ENCODE measurements at regions not wholly inside any gene's neighbourhood (a gene's known extent, or its start where the extent isn't known, plus 50 kb on each side); places are given as distances from the start of the nearest gene placed in this dataset.

DNA sequence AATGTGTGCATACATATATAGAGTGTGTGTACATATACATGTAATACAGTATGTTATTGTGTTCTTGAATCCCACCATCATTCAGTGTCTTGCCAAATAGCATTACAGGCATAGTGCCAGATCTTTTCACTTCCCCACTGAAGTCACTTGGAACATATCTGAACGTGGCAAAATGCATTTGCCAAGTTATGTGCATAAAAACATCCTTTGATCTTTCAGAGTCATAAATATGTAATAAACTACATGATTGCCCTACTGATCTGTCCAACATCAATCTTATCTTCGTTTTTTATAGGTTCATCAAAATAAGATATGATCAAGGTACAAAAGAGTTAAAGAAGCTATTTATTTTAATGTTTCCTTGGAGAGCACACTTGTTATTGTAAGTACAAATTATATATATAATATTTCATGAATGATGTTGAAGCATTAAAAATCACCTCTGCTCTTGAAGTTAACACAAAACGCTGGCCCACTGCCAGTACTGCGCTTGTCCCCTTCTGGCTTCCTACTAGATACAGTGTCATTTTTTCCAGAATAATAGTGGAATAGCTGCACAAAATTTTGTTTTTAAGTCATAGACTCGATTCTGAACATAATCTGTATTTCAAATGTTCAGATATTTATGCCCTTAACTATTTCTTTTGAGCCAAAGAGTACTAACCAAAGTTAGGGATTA, 549.5 kb upstream of the ARRDC4 start:
- no peak for DNase-seq

DNA sequence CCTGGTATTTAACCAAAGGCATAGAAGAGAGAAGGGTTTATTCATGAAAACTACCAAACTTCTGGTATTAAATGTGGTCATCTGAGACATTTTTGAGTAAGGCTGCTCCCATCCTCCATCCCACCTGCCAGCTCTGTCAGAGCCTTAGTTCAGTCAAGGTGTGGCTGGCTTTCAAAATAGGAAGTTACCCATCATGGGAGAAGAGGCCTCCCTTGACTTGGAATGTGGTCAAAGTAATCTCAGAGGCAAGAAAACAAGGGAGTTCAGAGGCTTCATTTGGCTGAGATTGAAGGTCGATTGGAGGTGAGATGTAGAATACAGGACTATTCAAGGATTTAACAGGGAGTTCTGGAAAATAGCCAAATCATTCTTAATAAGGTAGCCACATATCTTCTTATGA, 540.4 kb upstream of the ARRDC4 start:
- DNase-seq = no peak

- no peak for DNase-seq
Observed at GRCh38 chr15:97425596-97425995, 534.9 kb upstream of the ARRDC4 start.

GRCh38 chr15:97443101-97443500, 517.4 kb upstream of the ARRDC4 start:
- no peak for DNase-seq

DNA sequence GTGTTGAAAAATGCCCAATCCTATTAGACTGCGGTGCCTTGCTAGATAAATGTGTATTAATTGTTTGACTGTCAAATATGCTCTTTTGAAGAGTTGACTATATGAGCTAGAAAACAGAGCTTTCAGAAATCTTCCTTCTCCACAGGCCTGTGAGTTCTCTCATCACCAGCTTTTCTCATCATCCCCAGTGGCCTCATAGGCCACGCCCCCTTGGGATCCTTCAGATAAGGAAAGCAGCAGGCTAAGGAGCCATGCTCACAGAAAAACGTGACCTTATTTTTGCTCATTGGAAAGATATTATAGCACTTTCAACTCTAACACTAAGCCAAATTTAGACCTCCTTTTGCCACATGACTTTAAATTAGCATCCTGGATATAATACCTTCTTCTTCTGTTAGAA, 514.4 kb upstream of the ARRDC4 start:
- DNase-seq = no peak

DNA sequence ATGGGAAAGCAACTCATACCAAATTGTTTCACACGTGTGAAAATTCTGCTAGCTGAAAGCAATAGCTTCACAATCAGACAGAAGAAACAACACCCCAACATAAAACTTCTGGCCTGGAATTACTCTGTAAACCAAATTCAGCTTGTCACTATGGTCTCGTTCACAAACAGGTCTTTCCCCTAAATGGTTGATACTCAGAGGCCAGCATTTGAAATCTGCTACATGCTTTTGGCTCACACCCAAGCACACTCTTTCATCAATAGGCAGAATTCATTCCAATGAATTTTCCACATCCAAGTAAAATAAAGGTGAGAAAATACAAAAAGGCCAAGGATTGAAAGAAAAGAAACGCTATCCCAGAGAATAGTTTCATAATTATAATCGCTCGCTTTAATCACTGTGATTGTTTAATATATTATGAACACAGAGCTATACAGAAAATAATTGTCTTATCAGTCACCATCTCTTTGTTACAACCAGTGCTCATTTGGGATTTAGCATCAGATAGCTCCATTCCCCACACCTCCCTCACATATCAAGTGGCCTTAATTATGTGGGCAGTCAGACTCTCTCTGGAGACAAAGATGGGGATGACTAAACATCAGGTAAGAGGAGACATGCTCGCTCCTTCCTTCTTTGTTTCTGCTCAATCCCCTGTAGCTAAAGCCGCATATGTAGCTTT, 503.8 kb upstream of the ARRDC4 start:
- DNase-seq = no peak

GRCh38 chr15:97457203-97457847, 503.2 kb upstream of the ARRDC4 start:
- DNase-seq = no peak

DNA sequence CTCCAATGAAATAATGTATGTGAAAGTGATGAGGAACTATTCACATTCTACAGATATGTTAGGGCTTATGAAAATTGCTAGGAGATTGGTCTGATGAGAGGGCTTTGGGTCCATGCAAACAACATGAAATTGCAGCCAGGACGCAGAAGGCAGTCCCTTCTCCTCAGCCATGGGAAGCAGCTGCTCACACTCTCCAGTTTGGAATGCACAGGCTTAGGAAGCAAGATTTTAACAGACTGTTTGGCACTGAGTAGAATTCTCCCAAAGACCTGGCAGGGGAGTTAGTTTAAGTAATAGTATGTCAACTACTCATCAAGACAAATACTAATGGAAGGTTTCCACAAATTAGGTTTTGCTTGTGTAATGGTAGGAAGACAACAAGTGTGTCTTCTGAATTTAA, 500.7 kb upstream of the ARRDC4 start:
- DNase-seq = no peak

DNA sequence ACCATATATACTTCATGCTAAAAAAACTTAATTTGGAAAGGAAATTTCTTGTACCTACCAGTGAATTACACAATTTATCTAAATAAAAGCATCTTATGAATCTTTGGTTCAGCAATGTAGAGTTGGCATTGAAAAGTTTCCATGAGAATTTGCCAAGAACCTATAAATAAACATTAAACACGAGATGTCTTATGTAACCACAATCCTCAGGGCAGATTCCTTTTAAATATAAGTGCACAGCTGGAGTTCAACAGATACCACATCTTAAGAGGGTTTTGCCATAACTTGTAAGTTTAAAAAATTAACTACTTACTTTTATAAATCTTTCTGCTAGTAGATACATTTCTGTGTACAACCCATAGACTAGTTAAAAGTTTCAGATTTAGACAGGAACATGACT, 499.3 kb upstream of the ARRDC4 start:
- no peak for DNase-seq

- no peak for DNase-seq
Observed at GRCh38 chr15:97463696-97464095, 496.8 kb upstream of the ARRDC4 start.

DNA sequence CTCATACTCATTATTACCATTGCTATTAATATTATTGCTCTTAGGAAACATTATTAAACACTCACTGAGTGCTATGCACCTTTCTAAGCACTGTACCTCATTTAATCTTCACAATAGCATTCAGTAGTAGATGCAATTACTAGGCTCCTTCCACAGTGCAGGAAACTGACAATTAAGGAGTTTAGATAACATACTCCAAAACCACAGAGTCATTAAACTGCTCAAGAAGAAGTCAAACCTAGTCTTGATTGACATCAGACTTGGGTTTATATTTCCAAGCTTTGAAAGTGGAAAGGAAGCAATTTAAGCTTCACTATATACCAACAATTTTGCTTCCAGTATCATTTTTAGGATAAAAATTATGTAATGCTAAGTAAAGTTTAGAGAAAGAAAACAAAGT, 490.1 kb upstream of the ARRDC4 start:
- no peak for DNase-seq

DNA sequence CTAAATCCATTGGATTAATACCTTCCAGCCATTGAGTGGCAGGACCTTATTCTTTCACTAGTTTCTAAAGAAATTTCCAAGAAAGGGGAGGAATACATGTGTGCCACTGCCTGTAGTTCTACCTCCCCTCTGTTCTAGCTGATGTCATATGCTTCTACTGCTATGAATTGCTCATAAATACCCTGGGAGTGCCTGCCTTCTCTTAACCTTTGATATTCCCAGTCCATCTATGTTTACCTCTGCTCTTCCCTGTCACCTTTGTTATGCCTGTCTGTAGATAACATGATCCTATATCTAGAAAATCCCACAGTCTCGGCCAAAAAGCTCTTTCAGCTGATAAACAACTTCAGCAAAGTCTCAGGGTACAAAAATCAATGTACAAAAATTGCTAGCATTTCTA, 486.9 kb upstream of the ARRDC4 start:
- no peak for DNase-seq

DNA sequence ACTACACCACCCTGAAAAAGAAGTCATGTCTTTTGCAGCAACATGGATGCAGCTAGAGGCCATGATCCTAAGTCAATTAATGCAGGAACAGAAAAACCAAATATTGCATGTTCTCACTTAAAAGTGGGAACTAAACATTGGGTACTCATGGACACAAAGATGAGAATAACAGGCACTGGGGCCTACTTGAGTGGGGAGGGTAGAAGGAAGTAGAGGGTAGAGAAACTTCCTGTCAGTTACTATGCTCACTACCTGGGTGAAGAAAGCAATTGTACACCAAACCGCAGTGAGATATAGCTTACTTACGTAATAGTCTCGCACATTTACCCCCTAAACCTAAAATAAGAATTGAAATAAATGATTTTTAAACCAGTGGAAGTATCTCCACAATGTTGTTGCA, 480.5 kb upstream of the ARRDC4 start:
- DNase-seq = no peak

- DNase-seq = no peak
Observed at GRCh38 chr15:97482521-97482920, 478.0 kb upstream of the ARRDC4 start.

DNA sequence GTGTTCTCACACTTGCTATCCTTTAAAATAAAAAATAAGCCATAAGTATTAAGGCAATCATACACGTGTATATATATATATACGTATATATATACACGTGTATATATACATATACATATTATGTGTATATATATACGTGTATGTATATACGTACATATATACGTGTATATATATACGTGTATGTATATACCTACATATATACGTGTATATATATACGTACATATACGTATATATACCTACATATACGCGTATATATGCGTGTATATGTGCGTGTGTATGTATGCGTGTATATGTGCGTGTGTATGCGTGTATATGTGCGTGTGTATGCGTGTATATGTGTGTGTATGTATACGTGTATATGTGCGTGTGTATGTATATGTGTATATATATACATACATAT, 477.3 kb upstream of the ARRDC4 start:
- DNase-seq = no peak

- DNase-seq = no peak
Observed at GRCh38 chr15:97490429-97490828, 470.1 kb upstream of the ARRDC4 start.

DNA sequence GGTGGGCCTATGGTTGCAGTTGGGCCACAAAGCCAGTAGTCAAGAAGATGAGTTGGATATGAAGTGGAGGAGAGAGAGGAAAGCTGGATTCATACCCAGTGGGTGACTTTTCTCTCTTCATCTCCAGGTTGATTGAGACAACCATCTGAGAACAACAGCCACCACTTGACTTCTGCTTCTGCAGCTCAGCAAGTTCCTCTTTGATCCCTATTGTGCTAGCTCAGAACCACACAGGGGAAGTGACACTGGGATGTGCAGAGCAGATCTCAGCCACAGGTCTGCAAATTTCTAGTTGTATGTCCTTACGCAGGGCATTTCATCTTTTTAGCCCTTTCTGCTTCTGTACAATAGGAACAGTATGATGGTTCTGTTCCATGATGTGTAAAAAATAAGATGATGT, 459.2 kb upstream of the ARRDC4 start:
- no peak for DNase-seq

DNA sequence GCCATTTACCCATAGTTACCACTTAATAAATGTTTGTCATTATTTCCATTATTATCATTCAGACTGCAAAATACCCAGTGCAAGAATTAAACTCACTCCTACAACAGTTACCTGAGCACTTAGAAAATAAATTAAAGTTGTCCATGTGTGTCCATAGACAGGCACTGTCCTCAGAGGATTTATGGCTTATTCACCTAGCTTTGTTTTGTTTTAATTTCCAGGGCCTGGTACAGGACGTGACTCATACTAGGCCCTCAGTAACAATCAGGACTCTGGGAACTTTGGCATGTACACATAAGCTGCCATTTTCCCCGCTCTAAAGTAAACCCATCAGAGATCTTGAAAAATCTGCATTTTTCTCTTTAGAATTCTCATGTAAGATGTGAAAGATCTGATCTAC, 458.5 kb upstream of the ARRDC4 start:
- no peak for DNase-seq

- no peak for DNase-seq
Observed at GRCh38 chr15:97504031-97504792, 456.3 kb upstream of the ARRDC4 start.

GRCh38 chr15:97517737-97518136, 442.8 kb upstream of the ARRDC4 start:
- no peak for DNase-seq

DNA sequence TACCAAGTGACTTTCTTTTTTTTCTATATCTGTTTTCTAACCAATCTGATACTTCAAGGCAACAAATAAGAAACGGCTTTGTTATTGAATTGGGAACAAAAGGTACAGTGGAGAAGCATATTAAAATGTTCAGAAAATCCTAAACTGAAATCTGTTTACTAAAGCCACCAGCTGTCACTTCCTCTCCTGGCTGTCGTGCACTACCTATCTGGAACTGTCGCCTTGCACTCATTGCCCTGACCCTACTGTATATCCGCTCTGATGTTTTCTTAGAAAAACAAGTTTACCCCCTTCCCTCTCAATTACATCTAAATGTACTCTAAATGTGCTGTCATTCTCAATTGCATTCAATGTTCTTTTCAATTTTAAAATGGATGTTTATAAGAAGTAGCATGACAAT, 439.8 kb upstream of the ARRDC4 start:
- no peak for DNase-seq

DNA sequence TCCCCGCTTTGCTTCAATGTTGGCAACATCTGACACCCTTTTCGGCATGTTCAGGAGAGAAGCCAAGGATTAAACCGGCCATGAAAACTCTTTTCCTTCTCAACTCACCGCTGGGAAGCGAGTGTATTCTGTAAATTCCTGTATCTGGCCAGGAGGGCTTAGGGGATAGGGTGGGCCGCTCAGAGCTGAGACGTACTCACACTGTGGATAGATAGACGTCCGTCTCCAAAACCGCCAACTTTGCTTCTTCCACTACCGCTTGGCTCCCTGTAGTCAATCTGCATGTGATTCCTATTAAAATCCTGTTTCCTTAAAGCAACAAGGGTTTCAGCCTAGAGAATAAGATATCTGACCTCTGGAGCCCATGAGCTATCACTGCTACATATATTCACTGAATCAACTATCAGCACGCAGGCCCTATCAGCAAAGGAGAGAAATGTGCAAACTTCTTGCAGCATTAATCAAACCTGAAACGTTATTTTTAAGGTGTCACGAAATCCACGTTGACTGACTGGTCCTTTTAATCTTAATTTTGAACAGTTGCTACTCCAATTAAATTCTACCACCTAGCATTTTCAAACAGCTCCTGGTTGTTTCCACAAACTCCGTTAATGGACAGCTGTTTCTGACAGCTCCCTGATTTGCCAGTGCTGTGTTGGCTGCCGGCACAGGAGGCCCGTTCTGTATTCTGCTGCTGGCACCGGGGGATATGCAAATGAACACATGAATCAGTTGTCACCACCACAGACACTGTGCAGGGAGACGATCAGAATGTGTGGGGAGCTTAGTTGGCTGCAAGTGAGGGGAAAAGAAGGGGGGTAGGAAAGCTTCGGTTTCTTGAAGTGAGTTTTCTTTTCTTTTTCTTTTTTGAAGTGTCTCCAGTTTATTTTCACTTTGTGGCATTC, 438.9 kb upstream of the ARRDC4 start:
- DNase-seq = no peak

DNA sequence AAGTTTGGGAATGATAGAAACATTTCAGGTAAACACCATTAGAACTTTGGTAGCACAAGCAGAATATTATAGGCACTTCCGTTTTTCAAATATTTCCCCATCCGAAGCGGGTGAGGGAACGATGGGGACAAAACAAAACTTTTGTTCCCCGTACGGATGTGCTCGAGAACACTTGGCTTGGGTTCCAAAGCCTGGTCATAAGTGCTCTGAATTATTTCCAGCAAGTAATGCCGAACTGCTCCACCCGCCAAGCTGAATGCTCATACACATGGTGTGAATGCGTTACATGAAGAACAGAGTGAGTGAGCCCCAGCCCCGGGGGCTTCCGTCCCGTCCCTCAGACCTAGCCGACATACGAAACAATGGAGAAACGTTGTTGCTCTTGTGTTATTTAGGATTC, 438.2 kb upstream of the ARRDC4 start:
- no peak for DNase-seq

Data from activated gamma-delta T cell treated with Interleukin-2 at 50 U/mL for 16 hours (primary cell).